Prostate gland (tissue), 2 donors: ENCODE measurements at regions not wholly inside any gene's neighbourhood (a gene's known extent, or its start where the extent isn't known, plus 50 kb on each side); places are given as distances from the start of the nearest gene placed in this dataset.

Source experiments
- DNase-seq: peaks from one replicate; pipeline ENCODE4 v3.0.0-alpha.2; 2019; ENCODE audit warnings: low spot score
- H3K27ac ChIP-seq, 2 donors: fragments of 200-600 bp; sonication (generic); 2 replicates each; pipeline ENCODE4 v1.5.1; 2017 to 2019
- H3K27me3 ChIP-seq: fragments of 200-600 bp; sonication (generic); replicated peaks from 2 replicates; pipeline ENCODE4 v1.5.1; 2019; ENCODE audit not compliant: insufficient read depth
- H3K36me3 ChIP-seq, 2 donors: fragments of 200-600 bp; sonication (generic); 1 replicate in 1 of 2; 2 replicates in 1 of 2; pipeline versions ENCODE4 v1.5.1 to v1.8.1; 2017 to 2019
- H3K4me1 ChIP-seq: fragments of 200-600 bp; sonication (generic); replicated peaks from 2 replicates; pipeline ENCODE4 v1.5.1; 2019
- H3K4me3 ChIP-seq, 2 donors: fragments of 200-600 bp; sonication (generic); 2 replicates each; pipeline ENCODE4 v1.5.1; 2017 to 2019
- H3K9me3 ChIP-seq: fragments of 200-600 bp; sonication (generic); 2 replicates; pipeline ENCODE4 v1.5.1; 2017
- CTCF ChIP-seq, 4 experiments: fragments of 200-600 bp in 2 of 4; fragments of 450-650 bp in 2 of 4; sonication (generic) in 2 of 4; IDR thresholded peaks; 1 replicate in 3 of 4; 2 replicates in 1 of 4; pipeline ENCODE4 v1.5.1; 2016 to 2019; ENCODE audit warnings: antibody characterized with exemption in 4 of 4, mild to moderate bottlenecking in 2 of 4, moderate library complexity in 2 of 4
- POLR2A ChIP-seq: fragments of 450-650 bp; IDR thresholded peaks from one replicate; pipeline ENCODE4 v1.6.1; 2016; ENCODE audit warnings: antibody characterized with exemption, mild to moderate bottlenecking
- POLR2AphosphoS5 ChIP-seq: sonication (generic); formaldehyde crosslinking; IDR thresholded peaks from one replicate; pipeline ENCODE4 v1.6.1; 2017; ENCODE audit warnings: antibody characterized with exemption
- WGBS: methylation state at CpG from one replicate; pipeline ENCODE4 v1.1.5; 2018; 5-methylcytosine and 5-hydroxymethylcytosine counted together
- intact Hi-C: fragments of 100-400 bp; cut with DNase I; formaldehyde crosslinking; loops from one replicate; pipeline ENCODE4 v1.14.2; 2022

- intact Hi-C loops, result no loop called here
- H3K9me3 ChIP-seq, result no peaks in the 10 kb centered on the region
- H3K4me3 ChIP-seq, result no peak overlapping the region
- no peak overlapping the region for H3K27ac ChIP-seq
- TF ChIP-seq POLR2A, result no peak
- no peak for TF ChIP-seq POLR2AphosphoS5
- TF ChIP-seq CTCF (IDR thresholded peaks at IDR 0.05), result no peak
- H3K4me1 ChIP-seq, result no peaks in the 10 kb centered on the region
- 52% methylated on average over 6 of the region's 6 CpGs for WGBS
- no peaks in the 10 kb centered on the region for H3K36me3 ChIP-seq
- DNase-seq, result no peak
- H3K27me3 ChIP-seq, result no peaks in the 10 kb centered on the region
Measured at GRCh38 chr10:2861632-2862210, 205.6 kb upstream of the PFKP start.

- Histone ChIP-seq H3K36me3 (no peaks in the 10 kb centered on the region), H3K27me3 (no peaks in the 10 kb centered on the region), H3K27ac (no peak overlapping the region), H3K4me3 (no peak overlapping the region), H3K9me3 (no peaks in the 10 kb centered on the region), H3K4me1 (no peaks in the 10 kb centered on the region)
- no peak for DNase-seq
- WGBS, result 82% methylated on average over 2 of the region's 2 CpGs
- intact Hi-C loops, result no loop called here
- no peak for TF ChIP-seq CTCF (IDR thresholded peaks at IDR 0.05)
- TF ChIP-seq POLR2AphosphoS5, result no peak
- TF ChIP-seq POLR2A, result no peak
Measured at GRCh38 chr10:2858452-2858851, 208.9 kb upstream of the PFKP start.

GRCh38 chr10:2856598-2856997, 210.8 kb upstream of the PFKP start:
- Histone ChIP-seq H3K9me3 (no peaks in the 10 kb centered on the region), H3K27me3 (no peaks in the 10 kb centered on the region), H3K27ac (no peak overlapping the region), H3K36me3 (no peaks in the 10 kb centered on the region), H3K4me3 (no peak overlapping the region), H3K4me1 (no peaks in the 10 kb centered on the region)
- 23% methylated on average over 6 of the region's 6 CpGs for WGBS
- intact Hi-C loops, result no loop called here
- TF ChIP-seq POLR2A (no peak), POLR2AphosphoS5 (no peak), CTCF (IDR thresholded peaks at IDR 0.05) (no peak)
- no peak for DNase-seq

- Histone ChIP-seq H3K4me3 (no peak overlapping the region), H3K4me1 (no peaks in the 10 kb centered on the region), H3K36me3 (no peaks in the 10 kb centered on the region), H3K27ac (no peak overlapping the region), H3K27me3 (no peaks in the 10 kb centered on the region), H3K9me3 (no peaks in the 10 kb centered on the region)
- intact Hi-C loops, result no loop called here
- TF ChIP-seq CTCF (IDR thresholded peaks at IDR 0.05), result no peak
- TF ChIP-seq POLR2A, result no peak
- TF ChIP-seq POLR2AphosphoS5, result no peak
- DNase-seq, result no peak
- 59% methylated on average over 2 of the region's 2 CpGs for WGBS
Measured at GRCh38 chr10:2852574-2853323, 214.6 kb upstream of the PFKP start.

GRCh38 chr10:2851566-2851965, 215.8 kb upstream of the PFKP start:
- 26% methylated on average over 3 of the region's 3 CpGs for WGBS
- no peaks in the 10 kb centered on the region for H3K9me3 ChIP-seq
- H3K27me3 ChIP-seq, result no peaks in the 10 kb centered on the region
- H3K27ac ChIP-seq, result no peak overlapping the region
- intact Hi-C loops, result no loop called here
- TF ChIP-seq POLR2A (no peak), POLR2AphosphoS5 (no peak), CTCF (IDR thresholded peaks at IDR 0.05) (no peak)
- H3K4me3 ChIP-seq, result no peak overlapping the region
- no peaks in the 10 kb centered on the region for H3K36me3 ChIP-seq
- H3K4me1 ChIP-seq, result no peaks in the 10 kb centered on the region
- DNase-seq, result no peak
